Mesenchymal stem cell (in vitro differentiated cells and primary cell): ENCODE measurements at regions not wholly inside any gene's neighbourhood (a gene's known extent, or its start where the extent isn't known, plus 50 kb on each side); places are given as distances from the start of the nearest gene placed in this dataset.
A peak's percentile ranks its signal among the peaks of the same experiment; 100 is the strongest.

Experiments
- DNase-seq: peaks from one replicate; pipeline ENCODE4 v3.0.0-alpha.2; 2013
- H2AFZ ChIP-seq: one replicate; pipeline ENCODE4 v1.6.1; 2013; ENCODE audit warnings: low read depth, mild to moderate bottlenecking, control low read depth, inconsistent platforms, low read length, moderate library complexity
- H2AK5ac ChIP-seq: 2 replicates; pipeline ENCODE4 v1.6.1; 2013; ENCODE audit warnings: low read length, moderate library complexity, mild to moderate bottlenecking, inconsistent platforms; ENCODE audit not compliant: severe bottlenecking
- H2BK120ac ChIP-seq: one replicate; pipeline ENCODE4 v1.6.1; 2013; ENCODE audit warnings: low read depth, mild to moderate bottlenecking, inconsistent platforms, low read length, moderate library complexity
- H2BK12ac ChIP-seq, 2 experiments: one replicate each; pipeline ENCODE4 v1.6.1; 2013; ENCODE audit warnings: inconsistent platforms in 2 of 2, low read length in 2 of 2, mild to moderate bottlenecking in 2 of 2, moderate library complexity in 2 of 2, control low read depth in 1 of 2
- H2BK15ac ChIP-seq: one replicate; pipeline ENCODE4 v1.6.1; 2013; ENCODE audit warnings: mild to moderate bottlenecking, low read depth, inconsistent platforms; ENCODE audit not compliant: poor library complexity, severe bottlenecking
- H2BK5ac ChIP-seq: 2 replicates; pipeline ENCODE4 v1.6.1; 2013; ENCODE audit warnings: low read depth, mild to moderate bottlenecking, low read length, control low read depth, inconsistent platforms; ENCODE audit not compliant: poor library complexity, severe bottlenecking
- H3K14ac ChIP-seq, 2 experiments: one replicate each; pipeline ENCODE4 v1.6.1; 2013; ENCODE audit warnings: inconsistent platforms in 2 of 2, low read length in 2 of 2, control low read depth in 1 of 2, mild to moderate bottlenecking in 1 of 2, moderate library complexity in 1 of 2
- H3K18ac ChIP-seq, 2 experiments: one replicate each; pipeline ENCODE4 v1.6.1; 2013; ENCODE audit warnings: inconsistent platforms in 2 of 2, low read length in 2 of 2, control low read depth in 1 of 2, low read depth in 1 of 2, mild to moderate bottlenecking in 1 of 2
- H3K23ac ChIP-seq, 2 experiments: one replicate each; pipeline ENCODE4 v1.6.1; 2013; ENCODE audit warnings: inconsistent platforms in 2 of 2, low read length in 2 of 2, mild to moderate bottlenecking in 2 of 2, moderate library complexity in 2 of 2, control low read depth in 1 of 2
- H3K27ac ChIP-seq: 2 replicates; pipeline ENCODE4 v1.5.1; 2013; ENCODE audit warnings: mild to moderate bottlenecking, moderate library complexity, low read length, control low read depth, inconsistent platforms; ENCODE audit not compliant: poor library complexity, severe bottlenecking
- H3K27me3 ChIP-seq, 2 experiments: 2 replicates each; pipeline versions ENCODE4 v1.6.1 to v1.7.0; 2013; ENCODE audit warnings: low read length in 2 of 2, mild to moderate bottlenecking in 2 of 2, moderate library complexity in 2 of 2, control low read depth in 1 of 2, inconsistent platforms in 1 of 2; ENCODE audit not compliant: control insufficient read depth in 1 of 2, insufficient read depth in 1 of 2
- H3K36me3 ChIP-seq, 2 experiments: 2 replicates each; pipeline versions ENCODE4 v1.6.1 to v1.7.0; 2013; ENCODE audit warnings: low read length in 2 of 2, control low read depth in 1 of 2, inconsistent platforms in 1 of 2, low read depth in 1 of 2, mild to moderate bottlenecking in 1 of 2; ENCODE audit not compliant: insufficient read depth in 2 of 2, control insufficient read depth in 1 of 2
- H3K4ac ChIP-seq, 2 experiments: one replicate each; pipeline ENCODE4 v1.6.1; 2013; ENCODE audit warnings: inconsistent platforms in 2 of 2, low read length in 2 of 2, mild to moderate bottlenecking in 2 of 2, moderate library complexity in 2 of 2, control low read depth in 1 of 2, low read depth in 1 of 2
- H3K4me1 ChIP-seq: 2 replicates; pipeline ENCODE4 v1.6.1; 2013; ENCODE audit warnings: low read depth, low read length, control low read depth; ENCODE audit not compliant: control insufficient read depth, insufficient read depth
- H3K4me2 ChIP-seq: 2 replicates; pipeline ENCODE4 v1.6.1; 2013; ENCODE audit warnings: low read length, mild to moderate bottlenecking, inconsistent platforms; ENCODE audit not compliant: poor library complexity, severe bottlenecking
- H3K4me3 ChIP-seq, 2 experiments: 2 replicates each; pipeline versions ENCODE4 v1.5.1 to v1.7.0; 2013; ENCODE audit warnings: low read length in 2 of 2, mild to moderate bottlenecking in 2 of 2, control low read depth in 1 of 2, low read depth in 1 of 2; ENCODE audit not compliant: insufficient read depth in 1 of 2
- H3K79me1 ChIP-seq: replicated peaks from 2 replicates; pipeline ENCODE4 v1.6.1; 2013; ENCODE audit warnings: mild to moderate bottlenecking, control low read depth, low read length, inconsistent platforms; ENCODE audit not compliant: poor library complexity, severe bottlenecking
- H3K9ac ChIP-seq: 2 replicates; pipeline ENCODE4 v1.7.0; 2013; ENCODE audit warnings: mild to moderate bottlenecking, low read length, moderate library complexity
- H3K9me3 ChIP-seq: 2 replicates; pipeline ENCODE4 v1.7.0; 2013; ENCODE audit warnings: mild to moderate bottlenecking, low read length; ENCODE audit not compliant: control insufficient read depth
- H4K8ac ChIP-seq: one replicate; pipeline ENCODE4 v1.6.1; 2013; ENCODE audit warnings: inconsistent platforms, mild to moderate bottlenecking, low read length, moderate library complexity
- H4K91ac ChIP-seq: one replicate; pipeline ENCODE4 v1.6.1; 2013; ENCODE audit warnings: mild to moderate bottlenecking, low read length, inconsistent platforms
- WGBS: methylation state at CpG from one replicate; pipeline ENCODE4 v1.1.7; 2013; ENCODE audit warnings: mixed read lengths; 5-methylcytosine and 5-hydroxymethylcytosine counted together

GRCh38 chr7:145986248-145986874, 130.2 kb upstream of the CNTNAP2 start:
- 27% methylated on average over 3 of the region's 4 CpGs for WGBS
- no peaks in the 10 kb centered on the region for H3K36me3 ChIP-seq
- H2BK15ac ChIP-seq: no peak overlapping the region
- H2AK5ac ChIP-seq: no peak overlapping the region
- H3K4ac ChIP-seq: no peak overlapping the region
- no peak overlapping the region for H3K27ac ChIP-seq
- no peak overlapping the region for H3K14ac ChIP-seq
- H3K27me3 ChIP-seq: no peaks in the 10 kb centered on the region
- H3K4me1 ChIP-seq: no peaks in the 10 kb centered on the region
- H3K9ac ChIP-seq: no peak overlapping the region
- DNase-seq: no peak
- H2AFZ ChIP-seq: no peak overlapping the region
- H3K4me3 ChIP-seq: no peak overlapping the region
- peaks cover 21% of the 10 kb centered on the region for H3K9me3 ChIP-seq
- no peak overlapping the region for H2BK120ac ChIP-seq
- no peak overlapping the region for H3K18ac ChIP-seq
- no peak overlapping the region for H2BK5ac ChIP-seq
- no peak overlapping the region for H3K4me2 ChIP-seq
- H3K23ac ChIP-seq: no peak overlapping the region
- no peaks in the 10 kb centered on the region for H3K79me1 ChIP-seq
- no peak overlapping the region for H4K91ac ChIP-seq
- H2BK12ac ChIP-seq: no peak overlapping the region
- H4K8ac ChIP-seq: no peak overlapping the region

- H4K8ac ChIP-seq: no peak overlapping the region
- H3K18ac ChIP-seq: no peak overlapping the region
- H3K23ac ChIP-seq: no peak overlapping the region
- H3K9me3 ChIP-seq: peaks cover 14% of the 10 kb centered on the region
- H2AK5ac ChIP-seq: no peak overlapping the region
- H2AFZ ChIP-seq: no peak overlapping the region
- H4K91ac ChIP-seq: no peak overlapping the region
- no peak overlapping the region for H3K4ac ChIP-seq
- no peaks in the 10 kb centered on the region for H3K4me1 ChIP-seq
- H3K79me1 ChIP-seq: no peaks in the 10 kb centered on the region
- H2BK5ac ChIP-seq: no peak overlapping the region
- H3K27ac ChIP-seq: no peak overlapping the region
- no peak overlapping the region for H3K4me2 ChIP-seq
- H2BK15ac ChIP-seq: no peak overlapping the region
- WGBS: 100% methylated on average over 1 of the region's 1 CpG
- DNase-seq: no peak
- H2BK120ac ChIP-seq: no peak overlapping the region
- H3K9ac ChIP-seq: no peak overlapping the region
- no peaks in the 10 kb centered on the region for H3K27me3 ChIP-seq
- H3K36me3 ChIP-seq: no peaks in the 10 kb centered on the region
- H3K14ac ChIP-seq: no peak overlapping the region
- H3K4me3 ChIP-seq: no peak overlapping the region
- H2BK12ac ChIP-seq: no peak overlapping the region
Observed at GRCh38 chr7:145978769-145979168, 137.8 kb upstream of the CNTNAP2 start.

- no peak overlapping the region for H3K14ac ChIP-seq
- no peak overlapping the region for H2BK5ac ChIP-seq
- no peaks in the 10 kb centered on the region for H3K27me3 ChIP-seq
- H3K18ac ChIP-seq: no peak overlapping the region
- H2AK5ac ChIP-seq: no peak overlapping the region
- 59% methylated on average over 4 of the region's 4 CpGs for WGBS
- H2AFZ ChIP-seq: no peak overlapping the region
- no peak overlapping the region for H3K27ac ChIP-seq
- no peak overlapping the region for H4K91ac ChIP-seq
- no peak overlapping the region for H2BK120ac ChIP-seq
- H2BK15ac ChIP-seq: no peak overlapping the region
- no peak overlapping the region for H2BK12ac ChIP-seq
- no peaks in the 10 kb centered on the region for H3K79me1 ChIP-seq
- peaks cover 28% of the 10 kb centered on the region for H3K9me3 ChIP-seq
- H3K4me3 ChIP-seq: no peak overlapping the region
- no peak overlapping the region for H3K4me2 ChIP-seq
- no peak overlapping the region for H3K23ac ChIP-seq
- no peak overlapping the region for H3K4ac ChIP-seq
- no peaks in the 10 kb centered on the region for H3K36me3 ChIP-seq
- no peak overlapping the region for H4K8ac ChIP-seq
- DNase-seq: no peak
- no peak overlapping the region for H3K9ac ChIP-seq
- H3K4me1 ChIP-seq: no peaks in the 10 kb centered on the region
Observed at GRCh38 chr7:145959981-145960380, 156.6 kb upstream of the CNTNAP2 start.

GRCh38 chr7:145957160-145957890, 159.3 kb upstream of the CNTNAP2 start:
- peaks cover 15% of the 10 kb centered on the region for H3K9me3 ChIP-seq
- no peaks in the 10 kb centered on the region for H3K36me3 ChIP-seq
- H2BK5ac ChIP-seq: no peak overlapping the region
- H2BK15ac ChIP-seq: no peak overlapping the region
- no peaks in the 10 kb centered on the region for H3K79me1 ChIP-seq
- no peak overlapping the region for H3K23ac ChIP-seq
- H3K27ac ChIP-seq: no peak overlapping the region
- no peak overlapping the region for H2BK120ac ChIP-seq
- no peak overlapping the region for H4K8ac ChIP-seq
- H3K4me1 ChIP-seq: no peaks in the 10 kb centered on the region
- whole genome bisulfite sequencing: 60% methylated on average over 1 of the region's 2 CpGs
- no peak overlapping the region for H2BK12ac ChIP-seq
- no peak overlapping the region for H3K18ac ChIP-seq
- DNase-seq: peak; percentile 2
- H3K4me3 ChIP-seq: no peak overlapping the region
- no peak overlapping the region for H3K14ac ChIP-seq
- no peaks in the 10 kb centered on the region for H3K27me3 ChIP-seq
- no peak overlapping the region for H4K91ac ChIP-seq
- H2AFZ ChIP-seq: no peak overlapping the region
- no peak overlapping the region for H2AK5ac ChIP-seq
- H3K9ac ChIP-seq: no peak overlapping the region
- H3K4me2 ChIP-seq: no peak overlapping the region
- H3K4ac ChIP-seq: no peak overlapping the region
